DMS153 (cell line): ENCODE measurements at regions not wholly inside any gene's neighbourhood (a gene's known extent, or its start where the extent isn't known, plus 50 kb on each side); places are given as distances from the start of the nearest gene placed in this dataset.

Experiments
- DNase-seq: peaks from one replicate; lab custom pipeline; 2025; lab: John Stamatoyannopoulos, UW

DNA sequence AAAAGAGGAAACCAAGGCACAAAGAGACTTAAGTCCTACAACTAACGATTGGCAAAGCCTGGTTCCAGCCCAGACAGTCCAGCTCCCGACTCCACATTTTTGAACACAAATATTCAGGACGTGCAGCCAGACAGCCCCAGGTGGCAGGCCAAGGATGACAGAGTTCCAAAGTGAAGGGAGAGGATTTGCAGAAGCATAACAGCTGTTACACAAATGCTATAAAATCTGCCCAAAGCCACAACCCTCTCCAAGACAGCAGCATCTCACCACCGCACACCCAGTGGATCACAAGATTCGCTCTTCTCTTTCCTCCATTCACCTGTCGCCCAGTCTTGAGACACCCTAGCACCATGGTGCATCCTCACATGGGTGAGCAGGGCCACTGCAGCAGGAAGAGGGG, 227.1 kb upstream of the ID2 start:
- DNase-seq = no peak

DNA sequence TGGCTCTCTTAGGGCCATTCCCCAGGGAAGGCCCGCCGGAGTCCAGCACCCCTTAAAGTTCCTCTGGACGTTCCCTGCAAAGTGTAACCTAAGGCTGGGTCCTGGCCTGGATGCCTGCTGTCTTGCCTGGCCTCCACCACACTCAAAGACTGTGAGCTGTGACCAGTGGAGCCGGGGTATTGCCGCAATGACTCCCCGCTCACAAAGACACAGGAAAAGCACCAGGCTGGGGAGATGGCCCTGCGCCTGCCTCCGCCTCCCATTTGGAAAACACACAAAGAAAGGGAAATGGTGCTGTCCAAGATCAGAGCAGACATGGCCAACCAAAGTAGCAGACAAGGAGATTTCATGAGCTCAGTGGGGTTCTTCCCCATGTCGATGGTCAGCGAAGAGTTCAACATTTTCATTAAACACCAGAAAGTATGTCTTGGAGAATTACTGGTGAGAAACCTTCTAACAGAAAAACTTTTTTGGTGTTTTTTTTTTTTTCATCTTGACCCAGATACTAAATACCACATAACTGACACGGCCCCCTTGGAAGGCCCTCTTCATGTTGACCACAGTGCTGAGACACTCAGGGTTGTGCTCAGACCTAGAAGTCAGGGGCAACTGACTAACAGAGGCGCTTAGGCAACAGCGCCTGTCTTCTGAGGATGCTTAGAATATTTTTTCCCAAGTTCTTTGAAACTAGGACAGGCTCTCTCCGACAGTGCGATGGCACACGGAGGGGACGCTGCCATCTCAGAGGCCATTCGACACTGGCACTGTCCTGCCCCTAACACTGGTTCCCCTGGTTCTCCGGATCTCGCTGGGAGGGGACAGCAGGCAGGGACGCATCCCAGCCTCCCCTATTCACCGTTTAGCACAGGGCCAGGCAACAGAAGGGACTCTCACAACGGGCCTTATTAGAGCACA, 226.4 kb upstream of the ID2 start:
- no peak for DNase-seq

DNA sequence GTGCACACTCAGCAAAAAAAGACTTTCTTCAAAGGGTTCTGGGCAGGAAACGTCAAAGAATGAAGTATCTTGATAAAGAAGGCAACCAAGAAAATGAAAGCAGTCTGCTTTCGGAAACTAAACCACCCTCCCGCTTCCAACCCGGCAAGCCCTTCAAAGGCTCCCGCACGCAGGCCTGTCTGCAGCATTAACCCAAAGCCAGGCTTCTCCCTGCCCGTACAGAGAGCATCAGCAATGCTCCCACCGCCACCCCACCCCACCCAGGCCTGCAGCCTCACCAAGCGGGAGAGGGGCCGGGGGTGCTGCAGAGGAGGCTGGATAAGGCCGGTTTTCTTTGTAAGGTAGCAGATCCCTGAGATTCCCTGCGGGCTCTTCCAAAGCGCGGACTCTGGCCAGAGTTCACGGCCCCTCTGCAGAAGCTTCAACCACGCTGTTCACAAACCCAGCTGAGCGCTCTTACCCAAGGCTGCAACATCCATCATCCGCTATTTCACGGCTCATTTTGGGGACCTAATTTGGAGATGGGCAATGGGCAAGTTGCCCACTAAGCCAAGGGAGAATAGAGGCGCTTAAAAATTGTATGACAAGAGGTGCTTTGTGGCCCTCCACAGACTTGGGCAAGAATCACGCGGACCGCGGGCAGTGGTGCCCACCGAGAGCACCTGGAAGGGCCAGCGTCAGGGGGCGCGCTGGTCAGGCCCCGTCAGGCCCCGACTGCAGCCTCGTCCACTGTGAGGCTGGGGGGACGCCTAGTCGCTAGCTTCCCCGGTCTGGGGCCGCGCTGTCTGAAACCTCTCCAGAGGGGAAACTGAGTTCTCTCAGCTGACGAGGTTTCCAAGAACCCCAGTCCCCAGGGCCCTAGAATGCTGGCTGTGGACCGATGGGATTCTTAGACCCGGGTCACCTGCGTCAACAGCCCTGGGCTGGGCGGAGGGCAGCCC, 225.4 kb upstream of the ID2 start:
- DNase-seq = no peak

DNA sequence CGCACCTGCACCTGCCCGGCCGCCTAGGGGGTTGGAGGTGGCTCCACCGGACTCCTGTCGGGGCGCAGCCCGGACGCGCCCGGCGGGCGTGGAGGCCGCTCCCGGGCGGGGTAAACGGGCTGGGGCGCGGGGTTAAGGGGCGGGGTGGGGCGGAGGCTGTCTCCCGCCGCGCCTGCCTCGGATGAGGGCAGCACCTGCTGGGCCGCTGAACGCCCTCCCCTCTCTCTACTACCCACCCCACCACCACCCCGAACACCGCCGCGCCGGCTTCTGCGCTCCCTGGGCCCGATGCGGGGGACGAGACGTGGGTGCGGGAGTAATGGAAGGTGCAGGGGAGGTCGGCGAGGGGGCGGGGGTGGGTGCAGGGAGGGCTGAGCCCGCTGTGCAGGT, 224.8 kb upstream of the ID2 start:
- peak; percentile 21 for DNase-seq

DNA sequence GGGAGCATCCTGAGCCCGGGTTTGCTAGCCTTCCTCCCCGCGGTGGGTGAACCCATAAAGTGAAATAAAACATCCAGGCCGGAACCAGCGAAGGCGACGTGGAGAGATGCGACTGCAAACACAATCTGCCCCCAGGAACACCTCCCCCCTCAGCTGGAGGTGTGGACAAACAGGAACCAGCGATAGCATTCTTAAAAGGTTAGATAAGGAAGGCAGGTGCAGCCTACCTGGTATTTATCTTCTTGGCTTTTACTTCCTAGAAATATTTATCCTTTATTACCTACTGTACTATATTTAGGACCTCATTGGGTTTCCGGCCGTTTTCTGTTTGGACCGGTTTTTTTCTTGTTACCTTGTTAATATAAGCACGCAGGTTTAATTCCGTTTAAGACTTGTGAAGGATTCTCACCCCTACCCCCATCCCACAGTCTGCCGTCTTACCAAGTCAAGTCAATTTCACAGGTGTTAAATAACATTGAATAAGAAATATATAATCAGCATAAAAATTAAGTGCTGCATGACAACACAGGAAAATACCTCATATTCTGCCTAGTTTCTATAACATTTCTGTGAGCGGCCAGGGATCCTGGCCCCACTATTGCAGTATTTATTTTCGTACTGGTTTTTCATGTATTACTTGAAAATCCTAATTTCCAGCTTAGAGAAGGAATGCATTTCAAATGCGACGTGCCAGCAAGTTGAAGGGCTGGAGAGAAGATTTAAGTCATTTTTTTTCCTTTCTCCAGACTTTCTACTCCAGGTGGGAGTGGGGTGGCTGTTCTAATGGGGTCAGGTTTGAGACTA, 224.0 kb upstream of the ID2 start:
- DNase-seq = peak; percentile 82

DNA sequence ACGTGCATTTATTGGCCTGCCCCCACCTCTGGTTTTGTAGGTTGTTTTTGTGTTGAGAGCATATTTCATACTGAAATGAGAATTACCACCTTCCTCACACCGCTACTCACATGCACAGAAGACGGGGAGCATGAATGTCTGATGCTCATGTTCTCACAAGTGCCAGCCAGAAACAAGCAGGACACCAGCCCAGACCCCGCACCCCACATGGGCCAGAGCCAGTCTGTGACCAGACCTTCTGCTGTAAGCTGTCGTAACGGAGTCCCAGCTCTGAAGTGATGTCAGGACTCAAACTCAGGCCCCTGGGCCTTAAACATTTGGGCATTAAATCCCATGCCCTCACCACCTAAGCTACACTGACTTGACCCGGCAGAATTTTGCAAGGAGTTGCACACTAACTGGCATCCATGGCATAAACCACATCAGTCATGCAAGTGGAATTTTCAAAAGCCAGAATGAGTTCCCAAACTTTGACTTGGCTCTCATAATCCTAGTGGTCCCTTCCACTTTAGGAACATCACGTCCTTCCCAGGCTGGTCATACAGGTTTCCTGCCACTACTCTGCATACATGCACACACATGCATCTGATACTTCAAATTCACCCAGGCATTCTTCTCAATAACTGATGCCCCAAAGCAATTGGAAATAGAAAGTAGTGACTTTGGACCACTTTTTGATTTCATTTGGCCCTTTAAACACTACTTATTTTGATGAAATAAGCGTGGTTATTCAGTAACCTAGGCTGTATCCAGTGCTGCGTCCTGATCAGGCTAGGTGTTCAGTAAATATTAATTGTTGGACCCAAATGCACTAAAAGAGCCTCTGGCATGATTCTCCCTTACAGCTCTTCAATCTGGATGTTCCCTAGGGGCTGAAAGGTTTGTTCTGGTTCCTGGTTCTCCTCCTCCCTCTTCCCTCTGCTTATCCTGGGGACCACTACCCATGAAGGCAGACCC, 223.1 kb upstream of the ID2 start:
- no peak for DNase-seq

DNA sequence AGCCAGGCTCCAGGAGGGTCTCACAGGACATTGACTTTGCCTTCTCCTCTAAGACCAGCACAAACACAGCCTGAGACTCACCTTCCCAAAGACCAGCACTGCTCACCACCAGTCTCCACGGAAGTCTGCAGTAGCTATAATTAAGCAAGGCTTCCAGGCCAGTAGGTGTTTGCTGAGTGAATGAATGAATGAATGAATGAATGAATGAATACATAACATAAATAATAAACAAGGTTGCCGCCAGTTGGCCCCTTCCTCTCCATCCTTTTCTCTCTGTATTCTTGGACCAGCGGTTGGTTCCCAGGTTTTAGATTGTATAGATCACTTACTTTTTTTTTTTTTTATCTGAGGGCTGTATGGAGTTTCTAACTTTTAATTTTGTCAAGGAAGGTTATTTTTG, 222.4 kb upstream of the ID2 start:
- no peak for DNase-seq

DNA sequence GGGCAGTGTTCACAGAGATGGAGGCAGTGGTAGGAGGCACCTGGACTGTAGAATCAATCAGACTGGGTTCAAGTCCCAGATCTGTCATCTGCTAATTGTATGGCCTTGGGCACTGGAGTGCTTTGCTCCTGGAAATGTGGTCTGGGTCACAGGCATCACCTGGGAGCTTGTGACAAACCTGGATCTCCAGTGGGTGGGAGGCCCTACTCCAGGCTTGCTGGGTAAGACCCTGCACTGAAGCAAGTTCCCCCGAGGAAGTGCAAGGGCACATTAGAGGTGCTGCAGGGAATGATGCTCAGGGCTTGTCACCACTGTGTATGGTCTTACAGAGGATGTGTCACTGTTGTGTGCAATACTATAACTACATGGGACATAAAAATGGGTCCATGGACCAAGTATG, 220.5 kb upstream of the ID2 start:
- DNase-seq = no peak

DNA sequence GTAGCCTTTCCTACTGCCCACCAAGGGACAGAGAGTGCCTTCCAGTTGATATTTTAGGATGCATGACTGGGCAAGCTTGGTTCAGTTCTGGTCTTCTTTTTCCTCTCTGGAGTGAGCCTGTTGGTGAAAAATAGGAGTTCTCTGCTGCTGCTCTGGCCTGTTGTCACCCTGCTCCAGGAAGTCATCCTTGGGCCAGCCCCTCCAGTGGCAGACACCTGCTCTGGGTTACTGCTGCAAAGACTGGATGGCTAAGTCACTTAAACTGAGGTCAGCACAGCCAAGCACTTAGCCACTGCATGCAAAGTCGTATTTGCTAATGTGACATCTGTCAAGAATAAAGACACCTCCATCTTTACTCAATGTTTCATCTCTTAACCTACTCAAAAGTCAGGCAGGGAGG, 219.6 kb upstream of the ID2 start:
- no peak for DNase-seq

DNA sequence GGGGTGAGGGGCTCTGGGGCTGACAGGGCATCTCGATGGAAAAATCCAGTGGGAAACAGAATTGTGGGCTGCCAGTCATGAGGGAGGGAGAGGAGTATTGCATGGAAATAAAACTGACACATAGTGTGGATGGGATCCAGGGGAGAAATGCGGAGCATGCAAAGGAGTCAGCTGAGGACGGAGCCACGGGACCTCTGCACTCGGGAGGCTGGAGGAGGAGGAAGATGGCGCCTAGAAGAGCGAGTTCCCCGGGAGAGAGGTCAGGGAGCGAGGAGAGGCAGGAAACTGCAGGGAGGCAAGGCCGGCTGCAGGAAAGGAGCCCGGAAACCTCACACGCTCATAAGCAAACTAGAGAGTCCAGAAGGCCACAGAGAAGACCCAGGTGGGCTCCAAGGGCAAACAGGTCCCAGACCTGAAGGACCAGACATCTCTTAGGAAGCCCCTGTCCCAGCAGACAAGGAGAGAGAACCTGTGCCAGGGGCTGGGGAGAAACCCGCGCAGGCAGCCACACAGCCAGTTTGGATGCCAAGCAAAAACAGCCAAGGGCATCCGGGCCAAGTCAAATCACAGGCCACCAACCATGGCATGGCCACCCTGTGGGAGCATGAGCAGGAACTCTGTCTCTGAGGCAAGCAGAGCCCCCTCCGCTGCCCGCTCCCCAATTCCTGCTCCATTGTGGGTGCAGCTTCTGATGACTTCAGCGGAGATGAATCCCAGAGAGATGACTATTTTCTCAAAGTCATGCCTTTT, 218.8 kb upstream of the ID2 start:
- no peak for DNase-seq

DNA sequence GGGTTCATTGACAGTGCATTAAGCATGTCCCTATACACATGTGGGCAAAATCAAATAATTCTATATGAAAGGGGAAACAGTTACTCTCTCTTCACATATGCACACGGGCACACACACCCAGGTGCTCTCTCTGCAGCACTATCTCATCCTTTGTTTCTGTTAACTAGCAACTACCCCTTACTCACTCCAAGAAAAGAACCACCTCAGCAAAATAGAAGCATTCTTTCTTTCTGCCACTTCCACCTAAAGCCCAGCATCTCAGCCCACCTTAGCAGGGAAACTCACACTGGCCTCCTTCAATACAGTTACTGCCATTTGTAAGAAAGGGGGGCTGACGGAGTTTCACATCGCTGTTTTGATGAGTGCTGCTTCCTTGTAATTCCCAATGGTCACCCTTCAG, 216.3 kb upstream of the ID2 start:
- no peak for DNase-seq

DNA sequence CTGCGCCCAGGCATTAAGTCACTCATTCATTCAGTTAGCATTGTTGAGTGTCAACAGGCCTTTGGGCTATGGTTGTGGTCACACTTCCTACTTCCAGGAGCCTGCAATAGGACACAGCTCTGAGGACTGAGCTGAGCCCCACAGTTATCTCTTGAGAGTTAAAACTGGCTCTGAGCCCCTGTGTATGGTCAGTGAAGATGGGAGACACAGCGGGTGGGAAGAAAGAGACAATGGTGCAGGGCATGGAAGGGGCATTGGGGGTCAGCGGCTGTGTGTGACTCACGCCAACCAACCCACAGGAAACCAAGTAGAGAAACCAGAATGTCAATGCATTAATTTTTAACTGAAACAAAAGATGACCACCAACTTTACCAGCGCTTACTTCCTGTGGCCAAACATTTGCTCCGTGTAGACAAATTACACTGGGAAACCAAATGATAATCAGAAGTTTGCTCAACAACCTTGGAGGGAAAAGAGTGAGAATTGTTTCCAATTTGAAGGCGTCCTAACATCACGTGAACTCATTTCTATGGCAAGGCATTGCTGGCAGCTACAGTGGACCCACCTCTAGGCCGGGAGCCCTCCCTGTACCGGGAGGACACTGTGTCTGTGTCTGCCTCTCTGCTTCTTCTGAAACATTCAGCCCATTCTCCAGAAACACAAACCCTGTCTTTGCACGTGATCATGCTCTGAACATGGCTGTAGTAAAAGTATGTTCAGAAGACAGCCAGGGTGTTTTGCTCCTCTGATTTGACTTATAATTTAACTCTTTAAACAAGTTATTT, 212.0 kb upstream of the ID2 start:
- DNase-seq = no peak

DNA sequence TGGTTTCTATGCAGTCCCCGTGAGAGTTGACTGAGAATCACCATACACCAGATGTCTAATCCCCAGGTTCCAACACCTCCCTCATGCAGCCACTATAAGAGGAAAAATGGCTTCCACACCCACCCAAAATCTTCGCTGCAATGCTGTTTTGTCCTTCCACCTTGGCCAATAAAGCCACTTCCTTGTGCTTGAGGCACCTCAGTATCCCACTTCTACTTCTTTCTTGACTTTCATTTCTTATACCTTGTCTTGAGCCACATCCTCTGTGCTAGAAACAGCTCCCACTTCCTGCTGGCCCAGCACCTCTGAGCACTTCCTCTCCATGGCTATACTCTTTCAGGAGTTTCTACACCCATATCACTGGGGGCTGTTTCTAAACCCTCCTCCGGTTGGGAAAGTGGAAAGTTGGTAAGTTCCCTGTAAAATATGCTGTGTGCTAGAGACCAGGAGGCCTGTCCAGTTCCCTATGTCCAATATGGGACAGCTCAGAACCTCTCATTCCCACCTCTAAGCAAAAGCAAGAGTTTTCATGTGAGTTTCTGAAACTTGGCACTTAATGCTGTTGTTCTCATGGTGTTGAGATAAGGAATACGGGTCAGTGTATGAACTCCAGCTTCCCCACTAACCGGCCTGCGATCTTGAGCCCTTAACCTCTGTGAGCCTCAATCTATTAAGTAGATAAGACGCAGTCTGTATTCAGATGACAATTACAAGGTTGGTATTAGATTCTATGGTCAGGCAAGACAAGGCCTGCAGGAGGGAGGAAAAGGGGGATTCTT, 209.1 kb upstream of the ID2 start:
- no peak for DNase-seq

DNA sequence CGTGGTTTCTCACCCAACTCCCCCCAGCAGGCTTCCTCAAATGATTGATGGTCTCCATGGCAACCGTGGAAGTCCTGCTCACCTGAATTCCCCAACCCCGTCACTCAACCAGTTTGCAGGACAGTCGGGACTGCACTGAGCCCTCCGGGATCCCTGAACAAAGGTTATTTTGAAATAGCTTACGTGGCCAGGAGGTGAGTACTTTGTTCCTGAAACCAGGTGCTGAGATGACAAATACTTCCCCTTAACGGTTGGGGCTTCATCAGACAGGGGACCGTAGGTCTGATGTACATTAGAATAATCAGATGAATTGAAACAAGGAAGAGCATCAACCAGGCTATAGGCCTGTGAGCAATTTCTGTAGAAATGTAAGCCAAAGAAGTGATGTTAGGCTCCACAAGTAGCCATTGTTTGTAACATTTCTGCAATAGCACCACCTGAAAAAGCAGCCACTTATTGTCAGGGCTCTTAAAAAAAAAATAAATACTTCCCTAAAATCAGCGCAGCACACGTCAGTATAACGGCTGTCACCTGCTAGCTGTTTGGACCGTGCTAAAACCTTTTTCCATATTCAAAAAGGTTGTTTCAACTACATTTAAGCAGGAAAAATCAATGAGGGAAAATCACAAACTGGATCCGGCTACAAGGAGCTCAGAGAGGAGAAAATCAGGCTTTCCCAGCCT, 206.4 kb upstream of the ID2 start:
- peak; percentile 82 for DNase-seq

DNA sequence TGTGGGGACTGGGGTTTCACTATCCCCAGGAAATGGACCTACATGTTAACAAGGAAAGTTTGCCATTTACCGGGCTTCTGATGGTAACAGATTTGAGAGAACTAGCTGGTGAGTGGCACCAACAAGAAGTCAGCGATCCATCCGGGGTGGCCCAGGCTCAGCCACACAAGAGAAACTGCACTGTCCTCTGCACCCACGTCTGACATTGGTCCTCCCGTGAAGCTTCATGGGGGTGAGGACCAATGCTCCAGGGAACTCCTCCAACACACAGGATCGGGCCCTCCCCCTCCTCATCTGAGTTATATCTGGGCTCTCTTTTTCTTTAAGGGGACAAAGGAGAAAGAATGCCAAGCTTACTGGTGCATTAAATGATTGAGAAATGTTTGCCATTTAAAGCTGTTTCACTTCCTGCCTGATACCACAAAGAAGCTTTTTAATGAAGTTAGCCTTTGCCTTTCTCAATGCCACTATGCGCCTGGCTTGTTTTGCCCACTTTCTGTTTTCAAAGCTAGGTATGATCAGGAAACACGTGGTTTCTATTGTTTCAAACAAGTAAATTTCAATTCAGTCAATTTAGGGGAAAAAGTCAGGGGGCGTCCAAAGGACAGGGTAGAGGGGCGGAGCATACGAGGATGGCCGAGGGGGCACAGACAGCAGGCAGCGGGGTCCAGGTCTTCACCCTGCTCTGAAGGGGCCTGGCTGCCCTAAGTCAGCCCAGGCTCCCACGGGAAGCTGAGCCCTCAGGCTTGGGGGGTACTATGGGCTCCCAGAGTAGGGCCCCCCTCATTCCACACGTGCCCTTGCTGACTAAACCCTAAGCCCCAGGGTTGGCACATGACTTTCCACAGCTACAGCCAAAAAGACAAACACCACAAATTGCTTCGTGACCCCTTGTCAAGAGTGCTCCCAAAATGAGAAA, 204.0 kb upstream of the ID2 start:
- peak; percentile 7 for DNase-seq

DNA sequence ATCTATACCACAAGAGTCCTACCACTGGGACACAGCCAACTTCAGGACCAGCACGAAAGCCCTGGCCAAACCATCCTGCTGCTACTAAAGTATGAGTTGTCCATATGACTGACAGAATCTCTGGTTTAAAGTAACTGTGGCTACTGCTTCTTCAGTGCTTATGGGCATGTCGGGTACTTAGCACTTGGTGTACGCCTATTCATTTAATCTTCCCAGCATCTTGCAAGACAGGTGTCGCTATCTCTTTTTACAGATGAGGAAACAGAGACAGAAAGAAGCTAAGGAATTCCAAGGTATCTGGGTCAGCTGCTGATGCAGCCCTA, 203.4 kb upstream of the ID2 start:
- no peak for DNase-seq

DNA sequence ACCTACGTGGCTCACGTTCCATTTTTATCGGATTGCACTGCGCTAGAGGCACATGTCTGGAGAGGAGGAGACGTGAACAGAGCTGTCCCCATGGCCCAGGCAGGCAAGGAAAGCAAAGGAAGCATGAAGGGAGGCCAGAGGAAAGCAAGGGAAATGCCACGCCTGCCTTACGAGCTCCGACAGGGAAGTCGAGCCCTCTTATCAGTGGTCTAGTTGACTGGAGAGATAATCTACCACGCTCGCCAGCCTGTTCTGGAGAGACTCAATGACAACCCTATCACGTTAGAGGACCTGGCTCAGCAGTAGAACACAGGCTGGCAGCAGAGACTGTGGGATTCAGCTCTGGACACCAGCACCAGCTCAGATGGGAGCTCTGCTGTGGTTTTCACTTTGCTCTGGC, 202.6 kb upstream of the ID2 start:
- DNase-seq = no peak
